ENCODE measurements at regions not wholly inside any gene's neighbourhood (a gene's known extent, or its start where the extent isn't known, plus 50 kb on each side); places are given as distances from the start of the nearest gene placed in this dataset.
A peak's percentile ranks its signal among the peaks of the same experiment; 100 is the strongest.

DNA sequence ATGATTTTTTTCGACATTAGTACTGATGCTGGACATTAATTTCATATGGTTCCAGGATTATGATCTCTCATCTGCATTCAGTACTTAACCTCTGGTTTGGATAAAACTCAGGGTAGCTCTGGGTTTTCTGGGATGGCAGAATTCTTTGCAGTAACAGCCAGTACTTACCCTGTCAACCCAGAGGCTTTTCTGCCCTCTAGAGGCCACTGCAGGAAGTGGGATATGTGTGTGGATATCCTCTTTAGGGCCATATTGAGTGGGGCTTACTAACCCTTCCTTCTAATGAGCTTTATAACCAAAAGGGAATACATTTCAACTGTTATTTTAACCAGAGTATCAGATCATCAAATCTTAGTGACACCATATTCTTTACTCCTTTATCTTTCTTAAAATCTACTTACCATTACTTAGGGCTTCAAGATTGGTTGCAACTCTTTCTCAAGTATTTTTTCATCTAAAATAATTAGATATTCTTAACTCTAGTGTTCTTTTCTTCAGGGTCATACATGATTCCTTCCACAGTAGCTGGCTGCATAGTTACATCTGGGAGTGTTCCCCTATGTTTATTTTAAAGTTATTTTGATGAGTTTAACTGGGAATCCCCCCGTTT, 488.0 kb upstream of the STXBP6 start:
- H3K4me3 Mint-ChIP-seq = no peak overlapping the region
- DNase-seq (peak; percentile 46), ATAC-seq (peak; percentile 47)
- CTCF ChIA-PET = interaction anchor here (0.6 to 1.2 kb wide), 3 partner anchors 13 to 828 kb away, joined by 3 to 5 read pairs (median 3); no protein-coding TSS in a partner anchor
- H3K9me3 Mint-ChIP-seq (ENCODE audit: low read depth) = peaks cover 6% of the 10 kb centered on the region
- H3K27ac Mint-ChIP-seq = no peak overlapping the region
- H3K4me1 Mint-ChIP-seq = no peaks in the 10 kb centered on the region
- POLR2A ChIA-PET = no interaction called here
- no peaks in the 10 kb centered on the region for H3K27me3 Mint-ChIP-seq
- H3K36me3 Mint-ChIP-seq (ENCODE audit: low read depth) = no peaks in the 10 kb centered on the region
- intact Hi-C loops (cut with DNase I, micrococcal nuclease) = no loop called here

DNA sequence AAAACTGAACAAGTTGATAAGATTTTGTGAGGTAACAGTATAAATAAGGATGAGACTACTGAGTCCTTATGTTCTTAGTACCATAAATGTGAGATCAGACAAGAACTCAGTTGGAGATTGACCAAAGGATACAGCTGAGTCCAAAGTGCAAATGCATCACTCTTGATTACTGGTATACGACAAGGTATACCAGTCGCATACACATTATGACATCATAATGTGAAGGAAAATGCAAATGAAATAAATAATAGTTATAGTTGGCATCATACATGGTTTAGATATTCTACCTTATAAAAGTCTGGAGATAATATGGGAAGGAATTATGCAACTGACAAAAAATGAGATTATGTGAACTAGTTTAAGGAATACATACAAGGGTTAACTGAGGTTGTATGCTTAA, 476.3 kb upstream of the STXBP6 start:
- Mint-ChIP-seq H3K36me3 (ENCODE audit: low read depth) (no peaks in the 10 kb centered on the region), H3K4me3 (no peak overlapping the region), H3K27me3 (no peaks in the 10 kb centered on the region), H3K9me3 (ENCODE audit: low read depth) (peaks cover 2% of the 10 kb centered on the region), H3K27ac (no peak overlapping the region), H3K4me1 (no peaks in the 10 kb centered on the region)
- CTCF ChIA-PET = no interaction called here
- POLR2A ChIA-PET = interaction anchor here (0.6 kb wide), 1 partner anchor 864 kb away, joined by 3 read pairs; no protein-coding TSS in a partner anchor
- ATAC-seq (no peak), DNase-seq (no peak)
- intact Hi-C loops (cut with DNase I, micrococcal nuclease) = no loop called here

DNA sequence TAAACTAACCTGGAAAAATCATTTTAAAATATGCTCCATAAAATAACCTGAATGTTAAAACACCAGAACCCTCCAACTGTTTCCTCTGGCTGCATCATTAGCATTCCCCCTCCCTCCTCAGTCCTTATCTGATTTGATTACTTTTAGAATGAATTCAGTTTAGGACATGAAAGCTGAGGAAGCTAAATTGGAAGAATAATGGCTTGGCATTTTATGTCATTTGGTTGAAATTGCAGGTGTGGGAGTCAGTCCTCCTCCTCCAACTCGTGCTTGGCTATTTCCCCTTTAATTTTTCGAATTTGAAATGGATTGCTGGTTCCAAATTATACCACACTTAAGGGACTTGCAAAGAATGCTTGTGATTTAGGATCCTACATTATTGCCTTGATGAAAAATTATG, 473.0 kb upstream of the STXBP6 start:
- H3K27me3 Mint-ChIP-seq = no peaks in the 10 kb centered on the region
- POLR2A ChIA-PET = no interaction called here
- DNase-seq (no peak), ATAC-seq (no peak)
- H3K27ac Mint-ChIP-seq = no peak overlapping the region
- CTCF ChIA-PET = no interaction called here
- no peaks in the 10 kb centered on the region for H3K36me3 Mint-ChIP-seq (ENCODE audit: low read depth)
- H3K4me1 Mint-ChIP-seq = no peaks in the 10 kb centered on the region
- H3K4me3 Mint-ChIP-seq = no peak overlapping the region
- intact Hi-C loops (cut with DNase I, micrococcal nuclease) = no loop called here
- H3K9me3 Mint-ChIP-seq (ENCODE audit: low read depth) = peaks cover 1% of the 10 kb centered on the region

DNA sequence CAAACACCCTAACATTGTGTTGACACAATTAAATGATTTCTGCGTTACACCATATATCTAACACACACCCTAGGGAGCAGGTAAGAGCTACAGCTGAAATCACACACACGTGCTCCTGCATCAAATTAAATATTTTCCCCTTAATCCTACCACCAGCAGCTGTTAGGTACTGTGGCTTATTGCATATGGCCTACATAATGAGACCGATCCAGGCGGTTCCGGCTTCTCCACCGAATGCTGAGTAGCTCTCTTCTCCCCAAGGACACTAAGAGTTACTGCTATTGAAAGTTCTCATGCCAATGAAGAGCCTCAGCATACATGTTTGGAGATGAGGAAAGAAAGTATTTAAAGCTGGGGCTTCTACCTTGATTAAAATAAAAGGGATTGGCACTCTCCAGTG, 472.2 kb upstream of the STXBP6 start:
- ChIA-PET CTCF (interaction anchor here (0.7 kb wide), 2 partner anchors 14 to 34 kb away, joined by 3 read pairs; no protein-coding TSS in a partner anchor), POLR2A (no interaction called here)
- no peaks in the 10 kb centered on the region for H3K36me3 Mint-ChIP-seq (ENCODE audit: low read depth)
- DNase-seq (no peak), ATAC-seq (no peak)
- H3K4me1 Mint-ChIP-seq = no peaks in the 10 kb centered on the region
- no peaks in the 10 kb centered on the region for H3K27me3 Mint-ChIP-seq
- no peak overlapping the region for H3K27ac Mint-ChIP-seq
- intact Hi-C loops (cut with DNase I, micrococcal nuclease) = no loop called here
- H3K4me3 Mint-ChIP-seq = no peak overlapping the region
- peaks cover 1% of the 10 kb centered on the region for H3K9me3 Mint-ChIP-seq (ENCODE audit: low read depth)

DNA sequence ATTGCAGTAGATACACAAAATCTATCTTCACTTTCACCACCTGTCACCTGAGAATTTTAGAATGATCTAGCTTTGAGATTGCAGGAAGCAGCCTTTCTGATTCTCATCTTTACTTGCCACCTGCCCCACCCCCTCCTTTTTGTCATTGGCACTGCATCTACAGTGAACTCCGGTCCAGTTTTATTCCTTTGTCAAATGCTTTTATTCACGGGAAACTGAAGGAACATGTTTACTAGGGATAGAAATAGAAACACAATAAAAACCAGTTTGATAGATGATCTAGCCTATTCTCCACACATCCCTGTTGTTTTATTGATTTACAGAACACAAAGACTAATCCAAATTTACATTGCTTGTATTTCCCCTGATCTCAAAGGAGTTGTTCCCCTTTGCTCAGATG, 471.7 kb upstream of the STXBP6 start:
- intact Hi-C loops (cut with DNase I, micrococcal nuclease) = no loop called here
- no peaks in the 10 kb centered on the region for H3K27me3 Mint-ChIP-seq
- H3K27ac Mint-ChIP-seq = no peak overlapping the region
- peaks cover 1% of the 10 kb centered on the region for H3K9me3 Mint-ChIP-seq (ENCODE audit: low read depth)
- H3K36me3 Mint-ChIP-seq (ENCODE audit: low read depth) = no peaks in the 10 kb centered on the region
- CTCF ChIA-PET = interaction anchor here (0.7 kb wide), 2 partner anchors 14 to 35 kb away, joined by 3 read pairs; no protein-coding TSS in a partner anchor
- POLR2A ChIA-PET = no interaction called here
- no peaks in the 10 kb centered on the region for H3K4me1 Mint-ChIP-seq
- no peak for DNase-seq
- H3K4me3 Mint-ChIP-seq = no peak overlapping the region
- ATAC-seq = no peak

DNA sequence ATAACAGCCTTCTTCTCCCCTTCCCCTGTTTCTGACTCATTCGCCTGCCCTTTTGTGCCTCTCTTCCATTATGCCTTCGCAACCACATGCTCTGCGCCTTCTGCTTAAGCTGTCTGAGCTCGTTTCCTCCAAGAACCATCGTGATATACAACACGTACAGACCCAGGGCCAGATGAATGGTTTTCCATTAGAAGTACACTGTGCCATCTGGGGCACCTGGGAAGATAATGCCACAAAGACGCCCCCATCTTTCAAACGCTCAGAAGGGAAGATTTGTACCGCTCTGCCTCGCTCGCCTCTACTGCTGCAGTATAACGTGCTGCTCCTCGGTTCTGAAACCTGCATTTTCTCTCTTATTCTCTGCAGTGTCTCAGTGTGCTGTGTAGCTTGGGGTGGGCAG, 470.9 kb upstream of the STXBP6 start:
- ChIA-PET CTCF (no interaction called here), POLR2A (no interaction called here)
- ATAC-seq (no peak), DNase-seq (no peak)
- Mint-ChIP-seq H3K4me1 (no peaks in the 10 kb centered on the region), H3K9me3 (ENCODE audit: low read depth) (peaks cover 1% of the 10 kb centered on the region), H3K4me3 (no peak overlapping the region), H3K27me3 (no peaks in the 10 kb centered on the region), H3K27ac (no peak overlapping the region), H3K36me3 (ENCODE audit: low read depth) (no peaks in the 10 kb centered on the region)
- intact Hi-C loops (cut with DNase I, micrococcal nuclease) = no loop called here

DNA sequence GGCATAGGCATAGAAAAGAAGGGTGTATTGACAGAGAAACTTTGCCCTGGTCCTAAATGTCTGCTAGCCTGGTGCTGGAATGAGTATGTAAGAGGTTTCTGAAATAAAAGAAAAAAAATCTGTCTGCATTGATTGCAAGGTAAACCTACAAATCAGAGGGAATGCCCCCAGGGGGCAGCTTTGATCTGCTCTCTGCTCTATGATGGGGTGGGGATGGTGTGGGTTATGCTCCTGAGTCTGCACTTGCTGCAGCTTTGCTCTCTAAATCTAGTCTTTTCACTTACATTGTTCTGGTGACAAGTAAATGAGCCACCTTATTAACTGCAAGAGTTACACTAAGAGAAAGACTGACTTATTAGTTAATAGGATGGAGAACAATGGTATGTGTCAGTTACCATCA, 468.4 kb upstream of the STXBP6 start:
- ATAC-seq (no peak), DNase-seq (no peak)
- Mint-ChIP-seq H3K27ac (no peak overlapping the region), H3K27me3 (no peaks in the 10 kb centered on the region), H3K4me3 (no peak overlapping the region), H3K9me3 (ENCODE audit: low read depth) (peaks cover 6% of the 10 kb centered on the region), H3K4me1 (no peaks in the 10 kb centered on the region), H3K36me3 (ENCODE audit: low read depth) (no peaks in the 10 kb centered on the region)
- intact Hi-C loops (cut with DNase I, micrococcal nuclease) = no loop called here
- ChIA-PET POLR2A (no interaction called here), CTCF (interaction anchor here (0.7 kb wide), 1 partner anchor 1087 kb away, joined by 3 read pairs; no protein-coding TSS in a partner anchor)

DNA sequence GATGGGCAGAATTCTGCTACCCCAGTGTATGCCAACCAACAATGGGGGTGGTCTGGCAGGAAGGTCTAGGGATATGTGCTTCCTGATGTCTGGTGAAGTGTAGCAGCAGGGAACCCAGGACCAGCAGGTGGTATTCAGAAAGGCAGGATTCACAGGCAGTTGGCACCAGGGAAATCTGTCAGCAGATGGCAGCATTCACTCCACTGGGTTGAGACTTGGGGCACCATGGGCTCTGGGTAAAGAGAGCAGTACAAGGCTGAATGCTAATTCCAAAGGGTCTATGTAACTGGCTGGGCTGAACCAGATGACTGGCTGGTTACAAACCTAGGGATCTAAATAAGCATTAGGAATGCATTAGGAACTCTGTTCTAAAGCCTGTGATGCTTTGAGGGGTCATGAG, 466.9 kb upstream of the STXBP6 start:
- POLR2A ChIA-PET = no interaction called here
- no peak for DNase-seq
- Mint-ChIP-seq H3K4me3 (no peak overlapping the region), H3K4me1 (no peaks in the 10 kb centered on the region), H3K9me3 (ENCODE audit: low read depth) (peaks cover 10% of the 10 kb centered on the region), H3K36me3 (ENCODE audit: low read depth) (no peaks in the 10 kb centered on the region), H3K27me3 (no peaks in the 10 kb centered on the region), H3K27ac (no peak overlapping the region)
- CTCF ChIA-PET = no interaction called here
- ATAC-seq = no peak
- intact Hi-C loops (cut with DNase I, micrococcal nuclease) = no loop called here

DNA sequence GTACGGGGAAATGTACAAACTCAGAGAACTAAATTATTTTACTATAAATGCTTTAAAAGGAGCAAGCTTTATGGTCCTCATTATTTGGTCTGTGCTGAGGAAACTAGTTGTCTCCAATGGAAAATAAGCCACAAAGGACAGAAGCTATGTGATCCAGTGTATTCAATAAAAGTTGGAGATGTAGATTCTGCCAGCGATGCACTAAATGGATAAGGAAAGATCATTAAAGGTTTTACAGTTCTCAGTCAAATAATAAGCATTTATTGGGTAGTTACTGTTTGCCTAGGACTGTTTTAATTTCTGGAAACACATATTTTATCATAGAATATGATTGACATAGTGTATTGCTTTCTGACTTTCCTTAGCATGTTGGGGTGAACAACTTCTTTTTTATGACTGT, 458.9 kb upstream of the STXBP6 start:
- no peaks in the 10 kb centered on the region for H3K36me3 Mint-ChIP-seq (ENCODE audit: low read depth)
- peaks cover 2% of the 10 kb centered on the region for H3K27me3 Mint-ChIP-seq
- intact Hi-C loops (cut with DNase I, micrococcal nuclease) = no loop called here
- DNase-seq = no peak
- ATAC-seq = no peak
- H3K9me3 Mint-ChIP-seq (ENCODE audit: low read depth) = peaks cover 10% of the 10 kb centered on the region
- no peak overlapping the region for H3K4me3 Mint-ChIP-seq
- H3K4me1 Mint-ChIP-seq = no peaks in the 10 kb centered on the region
- no peak overlapping the region for H3K27ac Mint-ChIP-seq
- ChIA-PET POLR2A (no interaction called here), CTCF (no interaction called here)

DNA sequence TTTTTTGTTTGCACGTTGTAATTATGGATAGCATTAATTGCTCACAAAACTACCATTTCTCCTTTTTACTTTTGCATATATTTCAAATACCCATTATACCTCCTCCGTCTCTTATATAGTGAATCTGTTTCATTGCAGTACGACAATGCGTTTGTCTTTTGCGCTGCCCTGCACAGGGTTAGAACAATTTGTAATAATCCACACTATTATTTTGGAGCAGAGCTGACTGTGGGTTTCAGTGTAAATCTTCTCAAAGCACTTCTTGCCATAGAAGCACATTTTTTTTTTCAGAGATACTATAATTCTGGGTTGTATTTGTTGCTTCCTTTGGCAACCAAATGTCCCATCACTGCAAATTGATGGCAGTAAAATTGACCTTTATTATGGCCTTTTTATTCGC, 451.8 kb upstream of the STXBP6 start:
- intact Hi-C loops (cut with DNase I, micrococcal nuclease) = no loop called here
- ChIA-PET CTCF (no interaction called here), POLR2A (no interaction called here)
- DNase-seq (no peak), ATAC-seq (no peak)
- no peaks in the 10 kb centered on the region for H3K27me3 Mint-ChIP-seq
- no peak overlapping the region for H3K4me3 Mint-ChIP-seq
- peaks cover 7% of the 10 kb centered on the region for H3K9me3 Mint-ChIP-seq (ENCODE audit: low read depth)
- no peaks in the 10 kb centered on the region for H3K36me3 Mint-ChIP-seq (ENCODE audit: low read depth)
- no peak overlapping the region for H3K27ac Mint-ChIP-seq
- H3K4me1 Mint-ChIP-seq = no peaks in the 10 kb centered on the region

DNA sequence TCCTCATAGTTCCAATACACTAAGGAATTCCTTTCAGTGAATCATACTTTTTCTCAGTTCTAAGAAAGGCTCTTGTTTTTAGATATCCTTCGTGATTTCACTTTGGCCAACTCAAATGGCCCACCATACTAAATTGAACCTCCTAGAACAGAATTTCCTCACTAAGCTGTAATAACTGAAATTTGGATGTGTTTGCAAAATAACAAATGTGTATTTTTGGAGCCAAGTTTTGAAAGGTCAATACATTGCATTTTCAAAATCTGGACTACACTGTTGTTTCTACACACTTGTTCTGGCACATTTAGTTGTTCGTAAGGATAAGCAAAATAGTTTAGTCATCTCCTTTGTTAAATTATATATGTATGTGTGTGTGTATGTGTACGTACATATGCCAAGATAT, 439.0 kb upstream of the STXBP6 start:
- no peaks in the 10 kb centered on the region for H3K36me3 Mint-ChIP-seq (ENCODE audit: low read depth)

DNA sequence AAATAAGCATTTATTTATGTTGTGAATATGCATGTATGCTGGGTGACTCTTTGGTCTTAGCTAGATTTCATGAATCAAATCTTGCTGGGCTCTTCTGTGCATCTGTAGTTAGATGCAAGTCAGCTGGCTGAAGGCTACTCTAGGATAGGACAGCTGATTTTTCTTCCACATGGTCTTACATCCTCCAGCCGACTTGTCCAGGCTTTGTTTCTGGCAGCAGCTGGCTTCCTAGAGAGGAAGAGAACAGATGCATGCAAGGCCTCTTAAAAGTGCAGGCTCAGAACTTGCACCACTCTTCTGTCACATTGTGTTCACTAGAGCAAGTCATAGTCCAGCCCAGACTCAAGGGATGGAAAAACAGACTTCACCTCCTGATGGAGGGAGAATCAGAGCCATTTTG, 435.4 kb upstream of the STXBP6 start:
- Mint-ChIP-seq H3K9me3 (ENCODE audit: low read depth) (no peaks in the 10 kb centered on the region), H3K4me1 (no peaks in the 10 kb centered on the region), H3K27ac (no peak overlapping the region), H3K4me3 (no peak overlapping the region), H3K27me3 (peaks cover 1% of the 10 kb centered on the region), H3K36me3 (ENCODE audit: low read depth) (no peaks in the 10 kb centered on the region)
- CTCF ChIA-PET = no interaction called here
- POLR2A ChIA-PET = no interaction called here
- ATAC-seq (no peak), DNase-seq (no peak)
- intact Hi-C loops (cut with DNase I, micrococcal nuclease) = no loop called here

More for the DNA sequence above, 439.0 kb upstream of the STXBP6 start:
- Mint-ChIP-seq H3K27ac (no peak overlapping the region), H3K9me3 (ENCODE audit: low read depth) (no peaks in the 10 kb centered on the region), H3K4me3 (no peak overlapping the region), H3K4me1 (no peaks in the 10 kb centered on the region), H3K27me3 (peaks cover 1% of the 10 kb centered on the region)
- intact Hi-C loops (cut with DNase I, micrococcal nuclease) = no loop called here
- POLR2A ChIA-PET = no interaction called here
- ATAC-seq (no peak), DNase-seq (no peak)
- CTCF ChIA-PET = no interaction called here

DNA sequence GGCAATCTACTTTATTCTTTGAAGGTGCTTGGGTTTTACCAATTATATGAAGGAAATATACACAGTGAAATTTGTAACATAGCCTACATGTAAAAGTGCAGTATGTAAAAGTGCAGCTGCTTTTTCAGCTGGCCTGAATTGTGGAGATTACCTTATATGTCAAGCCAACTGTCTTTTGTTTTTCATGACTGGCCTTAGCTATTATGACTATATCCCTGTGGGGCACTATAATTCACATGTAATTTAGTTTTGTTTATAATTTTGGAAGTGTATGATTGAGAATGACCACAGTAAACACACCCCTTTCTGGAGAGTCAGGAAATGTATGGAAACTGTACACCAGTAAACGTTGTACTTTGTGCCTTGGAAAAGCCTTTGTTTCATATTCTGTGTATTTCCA, 435.0 kb upstream of the STXBP6 start:
- intact Hi-C loops (cut with DNase I, micrococcal nuclease) = no loop called here
- ChIA-PET CTCF (no interaction called here), POLR2A (no interaction called here)
- H3K4me3 Mint-ChIP-seq = no peak overlapping the region
- no peak overlapping the region for H3K27ac Mint-ChIP-seq
- ATAC-seq (no peak), DNase-seq (no peak)
- H3K4me1 Mint-ChIP-seq = no peaks in the 10 kb centered on the region
- no peaks in the 10 kb centered on the region for H3K36me3 Mint-ChIP-seq (ENCODE audit: low read depth)
- H3K27me3 Mint-ChIP-seq = peaks cover 1% of the 10 kb centered on the region
- no peaks in the 10 kb centered on the region for H3K9me3 Mint-ChIP-seq (ENCODE audit: low read depth)
